Heart left ventricle (tissue), 16 donors: ENCODE measurements at regions not wholly inside any gene's neighbourhood (a gene's known extent, or its start where the extent isn't known, plus 50 kb on each side); places are given as distances from the start of the nearest gene placed in this dataset.

ENCODE experiments used
- ATAC-seq, 4 donors: fragments of 200-7000 bp; cut with Tn5 transposase; one replicate each; pipeline ENCODE4 v1.9.1; 2020 to 2022; ENCODE audit warnings: moderate library complexity in 4 of 4, mild to moderate bottlenecking in 3 of 4, moderate number of reproducible peaks in 1 of 4
- DNase-seq, 5 donors: peaks; one replicate each; pipeline ENCODE4 v3.0.0-alpha.2; 2020
- H3K27ac ChIP-seq, 12 donors: fragments of 200-600 bp; sonication (generic) in 4 of 12; one replicate each; pipeline versions ENCODE4 v1.5.0 to v1.8.0; 2016 to 2022; ENCODE audit warnings: mild to moderate bottlenecking in 2 of 12
- H3K27me3 ChIP-seq, 9 donors: fragments of 200-600 bp; sonication (generic) in 2 of 9; one replicate each; pipeline versions ENCODE4 v1.5.1 to v1.8.0; 2016 to 2022; ENCODE audit warnings: mild to moderate bottlenecking in 3 of 9
- H3K36me3 ChIP-seq, 9 donors: fragments of 200-600 bp; sonication (generic) in 2 of 9; one replicate each; pipeline versions ENCODE4 v1.5.0 to v1.8.0; 2018 to 2022; ENCODE audit warnings: mild to moderate bottlenecking in 2 of 9
- H3K4me1 ChIP-seq, 12 donors: fragments of 200-600 bp; sonication (generic) in 4 of 12; one replicate each; pipeline versions ENCODE4 v1.5.0 to v1.8.0; 2016 to 2022; ENCODE audit warnings: mild to moderate bottlenecking in 3 of 12
- H3K4me3 ChIP-seq, 12 donors: fragments of 200-600 bp; sonication (generic) in 4 of 12; one replicate each; pipeline versions ENCODE4 v1.5.0 to v1.8.0; 2017 to 2022; ENCODE audit warnings: mild to moderate bottlenecking in 9 of 12, moderate library complexity in 4 of 12
- H3K9me3 ChIP-seq, 12 donors: fragments of 200-600 bp; sonication (generic) in 4 of 12; one replicate each; pipeline versions ENCODE4 v1.5.0 to v1.8.0; 2016 to 2022; ENCODE audit warnings: mild to moderate bottlenecking in 1 of 12
- POLR2A ChIP-seq, 2 donors: fragments of 450-650 bp; IDR thresholded peaks; one replicate each; pipeline ENCODE4 v1.6.1; 2017; ENCODE audit warnings: antibody characterized with exemption in 2 of 2, mild to moderate bottlenecking in 2 of 2, moderate library complexity in 2 of 2
- whole genome bisulfite sequencing, 4 donors: extraction: QIAGEN DNeasy Blood & Tissue Kit in 2 of 4; methylation state at CpG; one replicate each; pipeline versions ENCODE4 v1.1.5 to v1.1.7; 2013 to 2018; 5-methylcytosine and 5-hydroxymethylcytosine counted together
- intact Hi-C, 10 donors: fragments of 100-400 bp; cut with DNase I; formaldehyde crosslinking; loops; one replicate each; pipeline versions ENCODE4 v1.11.1 to v1.14.2; 2022
- TF ChIP-seq, protein P1 (sequence below), 12 donors: fragments of 200-600 bp; sonication (generic) in 4 of 12; IDR thresholded peaks; one replicate each; pipeline versions ENCODE4 v1.5.0 to v1.8.0; 2018 to 2022; ENCODE audit warnings: antibody characterized with exemption in 12 of 12, mild to moderate bottlenecking in 5 of 12
- donor health status: ischemic (EF 13 %, LVEDD 7.1; RV severe dilation, severe dysfunction).
- donor health status: healthy with polysubstance abuse.
- donor health status: DM: no; HTN: yes; CAD: no.
- donor health status: DM: no; HTN: no; CAD: no.
- donor health status: ischemic (EF 25% LVEDD 6.9; RV normal size, moderate dysfunction).
- donor health status: ischemic (EF 25% LVEDD 5.7; RV mildly dilated, moderate dysfunction).
- donor health status: healthy.
- donor health status: DM: yes; HTN: yes; CAD: no.
- donor health status: ischemic (EF 35%, LVEDD 5.7; RV mildly dilated, moderate dysfunction).
- donor health status: nonischemic (EF 11% LVEDD 7.7; RV severe dilation, severe dysfunction).
- donor health status: DM: yes; HTN: yes; CAD: no.
- donor health status: PGD.
- donor health status: ischemic (EF 29% LVEDD 5.4; RV normal size, mild dysfunction).
- donor health status: nonischemic (EF 23%, LVEDD 6.1; RV moderate dilation, normal function).

GRCh38 chr2:52936029-52936428, 831.6 kb upstream of the CHAC2 start:
- H3K9me3 ChIP-seq = no peaks in the 10 kb centered on the region
- intact Hi-C loops = no loop called here
- H3K27ac ChIP-seq = no peak overlapping the region
- DNase-seq (no peak), ATAC-seq (no peak)
- peaks cover 0 to 4% (median 0%) of the 10 kb centered on the region in 12 donors for H3K4me1 ChIP-seq
- no peak overlapping the region for H3K4me3 ChIP-seq
- H3K36me3 ChIP-seq = no peaks in the 10 kb centered on the region
- H3K27me3 ChIP-seq = no peaks in the 10 kb centered on the region
- TF ChIP-seq POLR2A (IDR thresholded peaks at IDR 0.05) = no peak
- TF ChIP-seq, protein P1, sequence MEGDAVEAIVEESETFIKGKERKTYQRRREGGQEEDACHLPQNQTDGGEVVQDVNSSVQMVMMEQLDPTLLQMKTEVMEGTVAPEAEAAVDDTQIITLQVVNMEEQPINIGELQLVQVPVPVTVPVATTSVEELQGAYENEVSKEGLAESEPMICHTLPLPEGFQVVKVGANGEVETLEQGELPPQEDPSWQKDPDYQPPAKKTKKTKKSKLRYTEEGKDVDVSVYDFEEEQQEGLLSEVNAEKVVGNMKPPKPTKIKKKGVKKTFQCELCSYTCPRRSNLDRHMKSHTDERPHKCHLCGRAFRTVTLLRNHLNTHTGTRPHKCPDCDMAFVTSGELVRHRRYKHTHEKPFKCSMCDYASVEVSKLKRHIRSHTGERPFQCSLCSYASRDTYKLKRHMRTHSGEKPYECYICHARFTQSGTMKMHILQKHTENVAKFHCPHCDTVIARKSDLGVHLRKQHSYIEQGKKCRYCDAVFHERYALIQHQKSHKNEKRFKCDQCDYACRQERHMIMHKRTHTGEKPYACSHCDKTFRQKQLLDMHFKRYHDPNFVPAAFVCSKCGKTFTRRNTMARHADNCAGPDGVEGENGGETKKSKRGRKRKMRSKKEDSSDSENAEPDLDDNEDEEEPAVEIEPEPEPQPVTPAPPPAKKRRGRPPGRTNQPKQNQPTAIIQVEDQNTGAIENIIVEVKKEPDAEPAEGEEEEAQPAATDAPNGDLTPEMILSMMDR (IDR thresholded peaks at IDR 0.05) = no peak
- 90 to 94% (median 92%) methylated on average over 4 of the region's 4 CpGs for WGBS, 4 donors

DNA sequence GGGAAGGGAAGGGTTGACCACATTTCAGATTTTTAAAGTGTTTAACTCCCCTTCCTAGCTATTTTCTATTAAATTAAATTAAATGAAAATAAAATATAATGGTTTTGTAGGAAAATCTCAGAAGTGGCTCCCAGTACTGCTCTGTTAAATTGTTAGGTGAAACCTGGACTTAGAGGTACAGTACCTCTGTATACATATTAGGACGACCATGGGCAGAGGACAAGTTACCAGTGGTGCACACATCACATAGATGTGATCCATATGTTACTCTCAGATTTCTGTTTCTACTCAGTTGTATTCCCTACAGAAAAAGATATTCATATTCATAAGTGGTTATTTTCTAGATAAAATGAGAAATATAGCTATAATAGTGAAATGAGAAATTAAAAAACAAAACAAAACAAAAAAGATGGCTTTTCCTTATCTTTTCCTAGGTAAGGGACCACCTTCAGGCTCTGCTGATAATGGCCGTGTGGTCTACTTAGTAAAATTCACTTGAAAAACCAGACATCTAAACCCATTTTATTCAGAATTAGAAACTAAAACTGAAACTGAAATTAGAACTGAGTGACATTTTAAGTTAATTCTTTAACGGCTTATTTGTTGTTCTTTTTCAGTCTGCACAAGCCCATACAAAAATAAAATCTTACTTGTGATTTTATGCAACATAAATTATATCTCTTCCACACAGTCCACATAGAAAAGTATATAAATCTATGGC, 832.5 kb upstream of the CHAC2 start:
- H3K27me3 ChIP-seq = no peaks in the 10 kb centered on the region
- intact Hi-C loops = no loop called here
- peak overlapping the region in 1 of 12 donors; percentile 21 for H3K27ac ChIP-seq
- no peaks in the 10 kb centered on the region for H3K36me3 ChIP-seq
- H3K4me1 ChIP-seq = peaks cover 0 to 4% (median 0%) of the 10 kb centered on the region in 12 donors
- TF ChIP-seq, protein P1 (IDR thresholded peaks at IDR 0.05) = no peak
- TF ChIP-seq POLR2A (IDR thresholded peaks at IDR 0.05) = no peak
- DNase-seq (no peak), ATAC-seq (no peak)
- H3K9me3 ChIP-seq = peaks cover 0 to 2% (median 0%) of the 10 kb centered on the region in 12 donors
- WGBS, 4 donors = 48 to 57% (median 53%) methylated on average over 3 of the region's 3 CpGs
- H3K4me3 ChIP-seq = peak overlapping the region in 3 of 12 donors; percentile 2 to 25 (median 11)

DNA sequence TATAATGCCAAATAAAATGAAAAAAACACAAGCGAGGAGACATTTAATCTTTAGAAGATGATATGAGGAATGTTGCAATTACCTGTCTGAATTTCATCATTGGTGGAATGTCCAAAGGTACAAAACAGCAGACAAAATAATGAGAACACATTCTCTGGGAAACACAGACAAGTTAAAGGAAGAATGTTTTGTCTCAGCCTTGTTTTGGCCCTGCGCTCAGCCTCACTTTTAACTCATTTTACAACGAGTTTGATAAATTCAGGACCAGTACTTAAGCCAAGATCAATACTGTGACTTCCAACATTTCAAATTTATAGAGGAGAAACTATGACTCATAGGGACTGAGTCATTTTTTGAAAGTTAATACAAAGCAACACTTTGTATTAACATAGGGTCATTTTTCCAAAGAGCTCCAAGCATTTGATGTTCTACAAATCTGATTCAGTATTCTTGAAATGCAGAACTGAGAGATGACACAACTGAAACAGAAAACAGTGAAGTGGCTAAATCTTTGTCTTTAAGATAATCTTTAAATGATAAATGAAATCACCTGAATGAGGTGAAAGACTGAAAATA, 833.2 kb upstream of the CHAC2 start:
- ATAC-seq (peak in 3 of 4 donors; percentile 54 to 76 (median 55)), DNase-seq (peak in 1 of 5 donors; percentile 14)
- Histone ChIP-seq H3K9me3 (peaks cover 0 to 9% (median 0%) of the 10 kb centered on the region in 12 donors), H3K27me3 (no peaks in the 10 kb centered on the region), H3K36me3 (no peaks in the 10 kb centered on the region), H3K4me1 (peaks cover 0 to 4% (median 0%) of the 10 kb centered on the region in 12 donors), H3K27ac (peak overlapping the region in 1 of 12 donors; percentile 21), H3K4me3 (peak overlapping the region in 1 of 12 donors; percentile 11)
- TF ChIP-seq, protein P1 (IDR thresholded peaks at IDR 0.05) = no peak
- TF ChIP-seq POLR2A (IDR thresholded peaks at IDR 0.05) = no peak
- WGBS, 4 donors = 54 to 68% (median 64%) methylated on average over 3 of the region's 3 CpGs
- intact Hi-C loops = no loop called here

DNA sequence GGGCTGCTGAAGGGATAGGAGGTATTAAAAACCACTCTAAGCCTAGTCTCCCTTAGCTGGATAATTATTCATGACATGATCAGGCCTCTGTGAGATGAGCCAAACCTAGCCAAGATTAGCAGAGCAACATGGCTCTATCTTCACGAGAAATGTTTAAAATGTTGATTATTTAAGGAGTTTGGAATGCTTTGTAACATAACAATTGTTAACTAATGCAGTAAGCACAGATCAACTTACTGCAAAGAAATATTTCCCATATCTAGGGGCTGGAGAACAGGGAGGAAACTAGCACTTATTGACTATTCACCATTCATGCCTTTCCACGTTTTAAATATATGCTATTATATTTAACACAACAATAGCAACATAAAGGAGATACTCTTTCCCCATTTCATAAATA, 833.7 kb upstream of the CHAC2 start:
- no peak for TF ChIP-seq POLR2A (IDR thresholded peaks at IDR 0.05)
- TF ChIP-seq, protein P1 (IDR thresholded peaks at IDR 0.05) = no peak
- DNase-seq (no peak), ATAC-seq (no peak)
- peaks cover 0 to 14% (median 0%) of the 10 kb centered on the region in 12 donors for H3K9me3 ChIP-seq
- H3K27me3 ChIP-seq = no peaks in the 10 kb centered on the region
- WGBS, 4 donors = 48 to 61% (median 53%) methylated on average over 2 of the region's 2 CpGs
- intact Hi-C loops = no loop called here
- no peaks in the 10 kb centered on the region for H3K36me3 ChIP-seq
- H3K4me3 ChIP-seq = no peak overlapping the region
- H3K27ac ChIP-seq = peak overlapping the region in 1 of 12 donors; percentile 2
- peaks cover 0 to 4% (median 0%) of the 10 kb centered on the region in 12 donors for H3K4me1 ChIP-seq
